HL-60 (cell line): ENCODE measurements at regions not wholly inside any gene's neighbourhood (a gene's known extent, or its start where the extent isn't known, plus 50 kb on each side); places are given as distances from the start of the nearest gene placed in this dataset.

Experiments
- GABPA ChIP-seq: IDR thresholded peaks from 2 replicates; pipeline ENCODE4 v1.6.1; 2012; ENCODE audit warnings: low read depth
- POLR2AphosphoS5 ChIP-seq: IDR thresholded peaks from 2 replicates; pipeline ENCODE4 v1.6.1; 2012; ENCODE audit warnings: low read depth
- TF ChIP-seq, protein P1 (sequence below): IDR thresholded peaks from one replicate; pipeline ENCODE4 v1.5.1; 2011; ENCODE audit warnings: low read length, control low read depth, inconsistent platforms; ENCODE audit not compliant: insufficient read depth

DNA sequence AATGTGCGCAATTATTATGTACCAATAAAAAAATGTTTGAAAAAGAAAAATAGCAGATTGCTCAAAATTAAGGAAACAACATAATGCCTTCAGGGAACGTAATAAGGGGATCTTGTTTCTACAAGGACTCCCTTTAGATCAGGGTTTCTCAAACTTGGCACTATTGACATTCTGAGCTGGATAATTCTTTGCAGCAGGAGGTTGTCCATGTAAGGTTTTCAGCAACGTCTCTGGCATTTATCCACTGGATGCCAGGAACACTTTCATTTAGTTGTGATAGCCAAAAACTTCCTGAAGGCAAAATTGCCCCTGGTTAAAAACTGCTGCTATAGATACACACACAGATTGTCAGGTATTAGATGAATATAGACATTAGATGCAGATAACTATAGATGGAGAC lies 666.7 kb upstream of the ADAMTS5 start:
- TF ChIP-seq, protein P1, sequence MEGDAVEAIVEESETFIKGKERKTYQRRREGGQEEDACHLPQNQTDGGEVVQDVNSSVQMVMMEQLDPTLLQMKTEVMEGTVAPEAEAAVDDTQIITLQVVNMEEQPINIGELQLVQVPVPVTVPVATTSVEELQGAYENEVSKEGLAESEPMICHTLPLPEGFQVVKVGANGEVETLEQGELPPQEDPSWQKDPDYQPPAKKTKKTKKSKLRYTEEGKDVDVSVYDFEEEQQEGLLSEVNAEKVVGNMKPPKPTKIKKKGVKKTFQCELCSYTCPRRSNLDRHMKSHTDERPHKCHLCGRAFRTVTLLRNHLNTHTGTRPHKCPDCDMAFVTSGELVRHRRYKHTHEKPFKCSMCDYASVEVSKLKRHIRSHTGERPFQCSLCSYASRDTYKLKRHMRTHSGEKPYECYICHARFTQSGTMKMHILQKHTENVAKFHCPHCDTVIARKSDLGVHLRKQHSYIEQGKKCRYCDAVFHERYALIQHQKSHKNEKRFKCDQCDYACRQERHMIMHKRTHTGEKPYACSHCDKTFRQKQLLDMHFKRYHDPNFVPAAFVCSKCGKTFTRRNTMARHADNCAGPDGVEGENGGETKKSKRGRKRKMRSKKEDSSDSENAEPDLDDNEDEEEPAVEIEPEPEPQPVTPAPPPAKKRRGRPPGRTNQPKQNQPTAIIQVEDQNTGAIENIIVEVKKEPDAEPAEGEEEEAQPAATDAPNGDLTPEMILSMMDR: no peak
- TF ChIP-seq POLR2AphosphoS5: no peak
- no peak for TF ChIP-seq GABPA
